ENCODE measurements at regions not wholly inside any gene's neighbourhood (a gene's known extent, or its start where the extent isn't known, plus 50 kb on each side); places are given as distances from the start of the nearest gene placed in this dataset.

DNA sequence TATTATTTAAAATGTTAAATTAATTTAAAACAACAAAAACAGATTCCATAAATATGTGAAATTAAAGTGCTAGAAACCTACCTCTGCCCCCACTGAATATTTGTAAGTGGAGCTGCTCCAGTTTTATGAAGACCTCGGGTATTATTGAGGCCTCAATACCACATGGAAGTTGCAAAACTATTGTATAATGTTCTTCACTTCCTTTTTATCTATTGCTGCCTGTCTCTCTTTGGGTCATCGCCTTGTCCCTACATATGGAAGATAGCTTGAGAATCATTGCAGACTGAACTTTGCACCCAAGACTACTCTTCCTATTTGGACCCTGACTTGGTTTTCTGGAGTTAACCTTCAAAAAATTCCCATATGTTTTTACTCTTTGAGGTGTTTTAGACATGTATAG lies 212.1 kb upstream of the NETO1 start:
- TF ChIP-seq, protein P1, sequence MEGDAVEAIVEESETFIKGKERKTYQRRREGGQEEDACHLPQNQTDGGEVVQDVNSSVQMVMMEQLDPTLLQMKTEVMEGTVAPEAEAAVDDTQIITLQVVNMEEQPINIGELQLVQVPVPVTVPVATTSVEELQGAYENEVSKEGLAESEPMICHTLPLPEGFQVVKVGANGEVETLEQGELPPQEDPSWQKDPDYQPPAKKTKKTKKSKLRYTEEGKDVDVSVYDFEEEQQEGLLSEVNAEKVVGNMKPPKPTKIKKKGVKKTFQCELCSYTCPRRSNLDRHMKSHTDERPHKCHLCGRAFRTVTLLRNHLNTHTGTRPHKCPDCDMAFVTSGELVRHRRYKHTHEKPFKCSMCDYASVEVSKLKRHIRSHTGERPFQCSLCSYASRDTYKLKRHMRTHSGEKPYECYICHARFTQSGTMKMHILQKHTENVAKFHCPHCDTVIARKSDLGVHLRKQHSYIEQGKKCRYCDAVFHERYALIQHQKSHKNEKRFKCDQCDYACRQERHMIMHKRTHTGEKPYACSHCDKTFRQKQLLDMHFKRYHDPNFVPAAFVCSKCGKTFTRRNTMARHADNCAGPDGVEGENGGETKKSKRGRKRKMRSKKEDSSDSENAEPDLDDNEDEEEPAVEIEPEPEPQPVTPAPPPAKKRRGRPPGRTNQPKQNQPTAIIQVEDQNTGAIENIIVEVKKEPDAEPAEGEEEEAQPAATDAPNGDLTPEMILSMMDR (conservative IDR thresholded peaks at IDR 0.05; ENCODE audit: low read length): no peak
- TF ChIP-seq EZH2phosphoT487 (IDR thresholded peaks at IDR 0.05; ENCODE audit: borderline replicate concordance): no peak

Measured in Loucy (cell line).